ENCODE measurements at regions not wholly inside any gene's neighbourhood (a gene's known extent, or its start where the extent isn't known, plus 50 kb on each side); places are given as distances from the start of the nearest gene placed in this dataset.

GRCh38 chr1:105416261-105416660, 1640.2 kb upstream of the PRMT6 start:
- TF ChIP-seq CTCF (conservative IDR thresholded peaks at IDR 0.05; ENCODE audit: low read length) (no peak), EZH2phosphoT487 (IDR thresholded peaks at IDR 0.05; ENCODE audit: borderline replicate concordance) (no peak)
